GM11168 (cell line): ENCODE measurements at regions not wholly inside any gene's neighbourhood (a gene's known extent, or its start where the extent isn't known, plus 50 kb on each side); places are given as distances from the start of the nearest gene placed in this dataset.

ENCODE experiments used
- in situ Hi-C: fragments of 300-500 bp; cut with MboI; formaldehyde crosslinking; loops from one replicate; pipeline ENCODE4 v1.12.0; 2022; ENCODE audit warnings: low sequenced_read_pairs; ENCODE audit not compliant: unreplicated experiment

- in situ Hi-C loops: no loop called here
Measured at GRCh38 chr10:123606955-123607354, 59.2 kb upstream of the GPR26 start.

- in situ Hi-C loops: no loop called here
Measured at GRCh38 chr10:123607386-123607785, 58.8 kb upstream of the GPR26 start.

DNA sequence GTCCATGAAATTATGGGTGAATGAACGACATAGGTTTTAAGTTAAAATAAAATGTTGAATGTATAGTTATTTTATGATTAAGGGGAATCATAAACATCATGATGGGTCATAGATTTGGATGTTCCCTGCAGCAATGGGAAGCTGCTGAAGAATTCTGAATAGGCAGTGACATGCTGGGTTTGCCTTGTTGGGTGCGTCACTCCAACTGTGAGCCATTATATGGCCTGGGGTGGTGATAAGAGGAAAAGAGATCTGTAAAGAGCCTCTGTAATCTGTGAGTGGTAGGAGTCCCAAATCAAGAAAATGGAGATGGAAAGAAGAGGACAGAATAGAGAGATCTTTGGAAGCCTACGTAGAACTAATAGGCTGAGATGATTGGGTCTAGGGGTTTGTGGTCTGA, 58.1 kb upstream of the GPR26 start:
- in situ Hi-C loops: no loop called here

- in situ Hi-C loops: no loop called here
Measured at GRCh38 chr10:123611243-123611642, 54.9 kb upstream of the GPR26 start.

- in situ Hi-C loops: no loop called here
Measured at GRCh38 chr10:123611876-123612275, 54.3 kb upstream of the GPR26 start.

DNA sequence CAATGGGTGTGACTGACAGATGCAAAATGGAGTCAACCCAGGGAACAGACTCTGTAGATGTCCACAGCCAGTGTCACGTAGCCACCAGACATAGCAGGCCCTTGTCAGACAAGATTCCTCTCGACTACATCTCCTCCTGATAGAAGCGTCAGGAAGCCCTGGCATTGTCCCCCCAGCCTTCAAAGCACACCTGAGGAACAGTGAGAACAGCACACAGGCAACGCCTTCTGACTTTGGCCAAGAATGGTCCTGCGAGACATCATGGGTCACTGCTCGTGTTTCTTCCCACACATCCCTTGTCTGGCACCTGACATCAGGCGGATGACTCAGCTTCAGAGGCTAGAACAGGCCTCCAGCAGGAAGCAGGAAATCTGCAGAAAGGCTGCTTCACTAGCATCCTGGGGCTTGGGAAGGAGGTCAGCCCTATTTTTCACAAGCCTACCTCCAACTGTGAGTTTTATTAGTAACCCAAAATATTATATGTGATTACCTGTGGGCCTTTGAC, 52.8 kb upstream of the GPR26 start:
- in situ Hi-C loops: no loop called here

DNA sequence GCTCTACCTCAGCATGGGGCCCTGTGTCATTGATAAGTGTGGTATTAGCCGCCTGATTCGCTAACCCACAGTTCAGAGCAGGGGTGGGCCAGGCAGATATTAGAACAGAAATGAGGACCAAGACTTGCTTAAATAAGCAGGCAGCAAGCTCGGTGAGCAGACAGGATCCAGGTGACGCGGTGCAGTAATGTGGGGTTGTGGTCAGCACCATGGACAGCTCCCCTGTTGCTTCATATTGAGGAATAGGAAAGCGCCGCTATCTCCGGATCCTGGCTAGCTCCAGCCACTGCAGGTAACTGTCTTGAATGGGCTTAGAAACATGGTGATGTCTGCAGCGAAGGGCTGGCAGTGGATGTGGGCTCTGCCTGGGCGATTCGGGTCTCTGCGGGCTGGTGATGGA, 51.3 kb upstream of the GPR26 start:
- in situ Hi-C loops: no loop called here
